CD14-positive monocyte (primary cell): ENCODE measurements at regions not wholly inside any gene's neighbourhood (a gene's known extent, or its start where the extent isn't known, plus 50 kb on each side); places are given as distances from the start of the nearest gene placed in this dataset.

Source experiments
- DNase-seq, 3 donors: peaks; one replicate each; pipeline ENCODE4 v3.0.0-alpha.2; 2011 to 2022
- H2AFZ ChIP-seq: 2 replicates; pipeline ENCODE4 v1.6.0; 2012; ENCODE audit warnings: mild to moderate bottlenecking, low read depth, low read length, inconsistent platforms; ENCODE audit not compliant: insufficient read depth, poor library complexity, severe bottlenecking
- H3K27ac ChIP-seq, 2 donors: 1 replicate in 1 of 2; 2 replicates in 1 of 2; pipeline ENCODE4 v1.5.1; 2012 to 2013; ENCODE audit warnings: low read length in 2 of 2, control low read depth in 1 of 2, inconsistent platforms in 1 of 2, low read depth in 1 of 2, mild to moderate bottlenecking in 1 of 2
- H3K27me3 ChIP-seq, 2 donors: one replicate each; pipeline versions ENCODE4 v1.6.0 to v1.6.1; 2011 to 2013; ENCODE audit warnings: low read length in 2 of 2; ENCODE audit not compliant: control insufficient read depth in 2 of 2, insufficient read depth in 2 of 2
- H3K36me3 ChIP-seq, 2 donors: replicated peaks in 1 of 2; 1 replicate in 1 of 2; 2 replicates in 1 of 2; pipeline versions ENCODE4 v1.5.1 to v1.6.1; 2012 to 2013; ENCODE audit warnings: low read length in 2 of 2, control low read depth in 1 of 2, inconsistent platforms in 1 of 2, mild to moderate bottlenecking in 1 of 2; ENCODE audit not compliant: insufficient read depth in 2 of 2, control insufficient read depth in 1 of 2
- H3K4me1 ChIP-seq, 2 donors: 1 replicate in 1 of 2; 2 replicates in 1 of 2; pipeline versions ENCODE4 v1.5.1 to v1.6.1; 2012 to 2013; ENCODE audit warnings: low read length in 2 of 2, control low read depth in 1 of 2, inconsistent platforms in 1 of 2, mild to moderate bottlenecking in 1 of 2, moderate library complexity in 1 of 2; ENCODE audit not compliant: insufficient read depth in 2 of 2, control insufficient read depth in 1 of 2
- H3K4me2 ChIP-seq: replicated peaks from 2 replicates; pipeline ENCODE3; 2012; ENCODE audit warnings: low read length, moderate library complexity, mild to moderate bottlenecking; ENCODE audit not compliant: poor library complexity, severe bottlenecking; ENCODE audit errors: extremely low read depth
- H3K4me3 ChIP-seq, 3 experiments: fragments of 200-600 bp in 1 of 3; sonication (generic) in 1 of 3; replicated peaks in 1 of 3; 1 replicate in 2 of 3; 2 replicates in 1 of 3; pipeline ENCODE4 v1.5.1; 2011 to 2013; ENCODE audit warnings: low read length in 3 of 3, mild to moderate bottlenecking in 3 of 3, control low read depth in 2 of 3, low read depth in 2 of 3, inconsistent platforms in 1 of 3, moderate library complexity in 1 of 3
- H3K79me2 ChIP-seq: 2 replicates; pipeline ENCODE4 v1.6.0; 2012; ENCODE audit warnings: mild to moderate bottlenecking, control low read depth, inconsistent platforms, low read length, moderate library complexity; ENCODE audit not compliant: insufficient read depth
- H3K9ac ChIP-seq: 2 replicates; pipeline ENCODE4 v1.6.0; 2017; ENCODE audit warnings: low read length, mild to moderate bottlenecking; ENCODE audit not compliant: insufficient read depth, poor library complexity, severe bottlenecking
- H3K9me3 ChIP-seq, 2 donors: replicated peaks in 1 of 2; 1 replicate in 1 of 2; 2 replicates in 1 of 2; pipeline versions ENCODE4 v1.5.1 to v1.6.1; 2012 to 2013; ENCODE audit warnings: low read length in 2 of 2, control low read depth in 1 of 2; ENCODE audit not compliant: control insufficient read depth in 1 of 2, insufficient read depth in 1 of 2
- H4K20me1 ChIP-seq: 2 replicates; pipeline ENCODE4 v1.6.0; 2012; ENCODE audit warnings: mild to moderate bottlenecking, low read length, control low read depth, moderate library complexity; ENCODE audit not compliant: insufficient read depth
- H3K27ac Mint-ChIP-seq, 7 donors: one replicate each; pipeline ENCODE4 v1.8.0; 2020; ENCODE audit warnings: mild to moderate bottlenecking in 7 of 7, mixed read lengths in 7 of 7, moderate library complexity in 6 of 7, inconsistent platforms in 2 of 7
- H3K27me3 Mint-ChIP-seq, 3 donors: one replicate each; pipeline ENCODE4 v1.8.0; 2021 to 2022; ENCODE audit warnings: low read depth in 3 of 3, mild to moderate bottlenecking in 3 of 3, mixed read lengths in 3 of 3, moderate library complexity in 3 of 3, inconsistent platforms in 1 of 3
- H3K36me3 Mint-ChIP-seq, 2 donors: one replicate each; pipeline ENCODE4 v1.8.0; 2020; ENCODE audit warnings: mixed read lengths in 2 of 2, inconsistent platforms in 1 of 2, mild to moderate bottlenecking in 1 of 2
- H3K4me1 Mint-ChIP-seq: one replicate; pipeline ENCODE4 v1.8.0; 2020; ENCODE audit warnings: mild to moderate bottlenecking, mixed read lengths
- H3K4me3 Mint-ChIP-seq, 2 donors: one replicate each; pipeline ENCODE4 v1.8.0; 2020; ENCODE audit warnings: mild to moderate bottlenecking in 2 of 2, mixed read lengths in 2 of 2, moderate library complexity in 1 of 2
- H3K9me3 Mint-ChIP-seq, 7 donors: one replicate each; pipeline ENCODE4 v1.8.0; 2020 to 2022; ENCODE audit warnings: mixed read lengths in 7 of 7, mild to moderate bottlenecking in 6 of 7, moderate library complexity in 6 of 7, inconsistent platforms in 2 of 7
- CTCF ChIP-seq: fragments of 200-600 bp; IDR thresholded peaks from one replicate; pipeline ENCODE4 v1.8.0; 2022; ENCODE audit warnings: antibody characterized with exemption, mild to moderate bottlenecking
- WGBS: methylation state at CpG from one replicate; pipeline ENCODE4 v1.1.5; 2013; ENCODE audit warnings: missing lambda C conversion rate; ENCODE audit not compliant: insufficient coverage; 5-methylcytosine and 5-hydroxymethylcytosine counted together
- intact Hi-C, 2 donors: fragments of 100-400 bp; cut with micrococcal nuclease; formaldehyde crosslinking; loops; one replicate each; pipeline versions ENCODE4 v1.15.0 to v1.15.1; 2023

DNA sequence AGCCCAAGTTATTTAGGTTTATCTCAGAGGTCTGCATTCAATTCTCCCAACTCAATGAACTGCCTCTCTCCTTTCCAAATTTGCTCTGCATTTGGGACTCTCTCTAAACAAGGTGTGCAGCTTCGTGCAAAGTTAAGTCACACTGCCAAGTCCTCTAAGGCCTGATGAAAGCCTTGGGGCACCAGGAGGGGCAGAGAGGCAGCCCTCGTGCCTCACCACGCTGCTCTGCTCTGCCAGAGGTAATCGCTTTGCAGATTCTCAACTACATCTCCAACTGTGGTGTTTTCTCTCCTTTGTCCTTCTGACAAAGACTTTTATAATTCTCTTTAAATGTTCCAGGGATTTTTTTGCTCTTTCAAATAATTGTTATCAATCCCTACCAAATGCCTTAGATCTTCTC is 283.0 kb downstream of the MEIS1 start:
- Mint-ChIP-seq H3K36me3 (no peaks in the 10 kb centered on the region), H3K4me1 (no peaks in the 10 kb centered on the region), H3K4me3 (no peak overlapping the region), H3K27ac (no peak overlapping the region), H3K9me3 (peaks cover 0 to 5% (median 1%) of the 10 kb centered on the region in 7 donors), H3K27me3 (no peaks in the 10 kb centered on the region)
- H3K9me3 ChIP-seq = no peaks in the 10 kb centered on the region
- H3K4me3 ChIP-seq = no peak overlapping the region
- 83% methylated on average over 4 of the region's 4 CpGs for WGBS
- no peak overlapping the region for H3K9ac ChIP-seq
- H3K27ac ChIP-seq = no peak overlapping the region
- DNase-seq = no peak
- H3K79me2 ChIP-seq = no peaks in the 10 kb centered on the region
- H3K27me3 ChIP-seq = no peaks in the 10 kb centered on the region
- no peaks in the 10 kb centered on the region for H3K36me3 ChIP-seq
- no peaks in the 10 kb centered on the region for H3K4me1 ChIP-seq
- intact Hi-C loops = no loop called here
- H2AFZ ChIP-seq = no peak overlapping the region
- TF ChIP-seq CTCF = no peak
- H3K4me2 ChIP-seq = no peak overlapping the region
- H4K20me1 ChIP-seq = no peaks in the 10 kb centered on the region

GRCh38 chr2:66721776-66722175 is 286.9 kb downstream of the MEIS1 start:
- Mint-ChIP-seq H3K4me1 (no peaks in the 10 kb centered on the region), H3K9me3 (peaks cover 0 to 5% (median 2%) of the 10 kb centered on the region in 7 donors), H3K36me3 (no peaks in the 10 kb centered on the region), H3K27ac (no peak overlapping the region), H3K4me3 (no peak overlapping the region), H3K27me3 (no peaks in the 10 kb centered on the region)
- TF ChIP-seq CTCF = no peak
- Histone ChIP-seq H3K79me2 (no peaks in the 10 kb centered on the region), H3K36me3 (no peaks in the 10 kb centered on the region), H3K4me2 (no peak overlapping the region), H3K9ac (no peak overlapping the region), H3K4me1 (no peaks in the 10 kb centered on the region), H2AFZ (no peak overlapping the region), H3K27ac (no peak overlapping the region), H3K4me3 (no peak overlapping the region), H4K20me1 (no peaks in the 10 kb centered on the region), H3K9me3 (no peaks in the 10 kb centered on the region), H3K27me3 (no peaks in the 10 kb centered on the region)
- intact Hi-C loops = no loop called here
- DNase-seq = no peak
- no CpG with 5 or more reads among the region's 1 CpG for WGBS
